GM21526 (cell line): ENCODE measurements at regions not wholly inside any gene's neighbourhood (a gene's known extent, or its start where the extent isn't known, plus 50 kb on each side); places are given as distances from the start of the nearest gene placed in this dataset.

Experiments used
- ATAC-seq: cut with Tn5 transposase; IDR thresholded peaks from one replicate; pipeline ENCODE4 v1.9.1; 2021; ENCODE audit warnings: moderate library complexity; ENCODE audit not compliant: unreplicated experiment, low FRiP score

DNA sequence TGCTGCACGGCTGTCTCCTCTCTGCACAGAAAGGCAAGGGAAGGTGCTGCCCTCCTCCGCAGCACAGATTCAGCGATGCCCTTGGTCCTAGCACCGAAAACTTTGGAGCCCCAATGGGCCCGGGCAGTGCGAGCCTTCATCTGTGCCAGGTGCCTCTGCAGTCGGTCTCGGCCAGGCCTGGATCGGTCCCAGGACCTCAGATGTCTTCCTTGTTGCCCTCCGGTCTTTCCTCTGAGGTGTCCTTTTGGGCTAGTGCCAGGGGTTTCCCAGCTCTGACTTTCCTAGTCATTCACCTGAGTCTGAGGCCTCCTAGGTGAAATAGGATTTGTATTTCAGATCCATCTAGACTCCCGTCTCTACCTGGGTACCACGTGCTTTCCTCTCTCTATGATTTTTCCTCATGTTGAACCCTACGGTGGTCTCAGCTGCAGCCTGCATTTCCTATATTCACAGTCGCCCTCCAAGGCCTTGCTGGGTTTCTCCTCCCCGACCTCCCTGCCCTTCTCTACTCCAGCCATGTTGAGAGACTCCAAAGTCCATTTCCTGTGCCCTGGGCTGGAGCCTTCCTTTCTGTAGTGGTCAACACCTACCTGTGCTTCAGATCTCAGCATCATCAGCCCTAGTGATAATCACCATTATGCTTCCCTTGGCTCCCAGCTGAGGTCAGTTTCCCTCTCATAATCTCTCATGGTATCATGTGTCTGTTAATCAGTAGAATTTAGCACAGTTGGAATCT lies 92.0 kb upstream of the PRSS58 start:
- no peak for ATAC-seq

DNA sequence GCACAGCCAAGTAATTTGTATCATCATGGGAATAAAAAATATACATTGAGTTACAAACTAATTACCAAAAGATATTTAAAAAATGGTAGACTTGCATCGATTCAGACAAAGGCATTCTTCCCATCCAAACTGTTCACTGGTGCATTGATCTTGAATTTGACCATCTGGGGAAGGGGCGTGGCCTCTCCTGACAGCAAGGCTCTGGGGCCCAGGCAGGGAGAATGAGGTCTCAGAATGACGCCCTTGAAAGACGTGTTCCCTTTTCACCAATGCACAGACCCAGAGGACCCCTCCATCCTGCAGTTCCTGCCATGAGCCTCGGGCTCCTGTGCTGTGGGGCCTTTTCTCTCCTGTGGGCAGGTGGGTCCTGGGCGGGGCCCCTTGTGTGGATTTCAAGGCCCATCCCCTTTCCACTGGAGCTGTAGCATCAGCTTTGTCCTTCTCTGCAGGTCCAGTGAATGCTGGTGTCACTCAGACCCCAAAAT lies 91.1 kb upstream of the PRSS58 start:
- ATAC-seq = no peak

GRCh38 chr7:142348100-142348499 lies 90.2 kb upstream of the PRSS58 start:
- no peak for ATAC-seq

DNA sequence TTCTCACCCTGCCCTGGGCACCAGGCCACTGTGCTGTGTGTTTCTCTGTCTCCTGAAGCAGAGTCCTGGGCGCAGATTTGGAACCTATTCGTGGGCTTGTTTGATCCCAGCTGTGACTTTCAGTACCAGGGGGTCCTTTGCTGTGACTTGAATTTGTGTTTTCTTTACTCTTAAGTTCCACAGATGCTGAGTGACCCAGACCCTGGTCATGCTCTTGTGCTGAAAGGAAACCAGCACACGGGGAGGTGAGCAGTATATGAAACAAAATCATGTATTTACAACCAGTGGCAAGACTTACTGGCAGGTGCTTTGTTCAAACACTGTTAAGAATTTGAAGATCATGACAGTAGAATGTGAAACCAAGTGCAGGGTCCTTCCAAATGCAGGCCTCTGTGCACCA lies 89.2 kb upstream of the PRSS58 start:
- no peak for ATAC-seq

GRCh38 chr7:142345811-142346210 lies 88.0 kb upstream of the PRSS58 start:
- no peak for ATAC-seq

- no peak for ATAC-seq
These were observed 81.0 kb upstream of the PRSS58 start for GRCh38 chr7:142338633-142339501.

DNA sequence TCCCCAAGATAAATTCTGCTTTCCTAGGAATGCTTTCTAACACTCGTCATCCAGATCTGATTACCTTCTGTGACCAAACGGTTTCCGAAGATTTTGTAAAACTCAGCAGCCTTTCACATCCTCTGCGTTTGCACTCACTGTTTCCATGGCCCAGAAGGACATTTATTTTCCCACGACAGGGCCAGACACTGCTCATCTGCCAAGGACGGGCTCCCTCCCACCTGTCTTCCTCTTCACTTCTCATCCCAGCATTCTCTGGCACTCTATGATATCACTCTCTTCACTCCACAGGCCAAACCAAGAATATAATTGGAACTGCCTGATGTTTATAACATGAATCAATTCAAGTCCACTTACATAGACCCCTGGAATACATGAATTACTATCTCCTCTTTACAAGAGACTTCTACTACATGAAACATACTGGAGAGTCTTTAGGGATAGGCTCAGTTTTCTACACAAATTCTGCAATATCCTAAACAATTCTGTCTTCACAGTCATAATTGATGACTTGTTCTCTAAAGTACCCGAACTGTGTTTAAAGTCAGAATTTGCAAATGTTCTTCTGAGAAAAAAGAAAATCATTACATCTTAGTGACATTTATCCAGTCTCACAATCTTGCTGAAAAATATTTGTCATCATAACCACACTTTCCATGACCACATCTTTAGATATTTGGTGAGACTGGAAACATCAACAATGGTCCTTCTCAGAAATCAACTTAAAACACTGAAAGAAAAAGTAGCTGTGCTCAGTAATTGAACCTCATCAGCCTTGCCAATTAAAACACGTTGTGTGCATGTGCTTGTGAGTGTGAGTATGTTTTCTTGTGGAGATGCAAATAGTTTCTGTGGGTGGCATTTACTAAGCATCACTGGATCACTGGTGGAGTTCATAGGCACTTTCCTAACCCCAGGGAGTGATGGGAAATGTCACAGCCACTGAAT lies 79.5 kb upstream of the PRSS58 start:
- ATAC-seq = no peak

- no peak for ATAC-seq
These were observed 76.9 kb upstream of the PRSS58 start for GRCh38 chr7:142334806-142335205.

GRCh38 chr7:142334236-142334635 lies 76.4 kb upstream of the PRSS58 start:
- ATAC-seq = no peak

- ATAC-seq = no peak
These were observed 74.6 kb upstream of the PRSS58 start for GRCh38 chr7:142332421-142332820.

- ATAC-seq = no peak
These were observed 74.1 kb upstream of the PRSS58 start for GRCh38 chr7:142331941-142332340.

GRCh38 chr7:142329062-142329790 lies 71.4 kb upstream of the PRSS58 start:
- ATAC-seq = no peak

DNA sequence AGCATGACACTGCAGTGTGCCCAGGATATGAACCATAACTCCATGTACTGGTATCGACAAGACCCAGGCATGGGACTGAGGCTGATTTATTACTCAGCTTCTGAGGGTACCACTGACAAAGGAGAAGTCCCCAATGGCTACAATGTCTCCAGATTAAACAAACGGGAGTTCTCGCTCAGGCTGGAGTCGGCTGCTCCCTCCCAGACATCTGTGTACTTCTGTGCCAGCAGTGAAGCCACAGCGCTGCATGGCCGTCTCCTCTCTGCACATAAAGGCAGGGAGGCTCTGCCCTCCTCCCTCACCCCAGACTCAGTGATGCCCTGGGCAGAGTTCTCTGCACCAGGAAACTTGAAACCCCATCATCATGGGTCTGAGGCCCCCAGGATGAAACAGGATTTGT lies 70.7 kb upstream of the PRSS58 start:
- ATAC-seq = no peak

DNA sequence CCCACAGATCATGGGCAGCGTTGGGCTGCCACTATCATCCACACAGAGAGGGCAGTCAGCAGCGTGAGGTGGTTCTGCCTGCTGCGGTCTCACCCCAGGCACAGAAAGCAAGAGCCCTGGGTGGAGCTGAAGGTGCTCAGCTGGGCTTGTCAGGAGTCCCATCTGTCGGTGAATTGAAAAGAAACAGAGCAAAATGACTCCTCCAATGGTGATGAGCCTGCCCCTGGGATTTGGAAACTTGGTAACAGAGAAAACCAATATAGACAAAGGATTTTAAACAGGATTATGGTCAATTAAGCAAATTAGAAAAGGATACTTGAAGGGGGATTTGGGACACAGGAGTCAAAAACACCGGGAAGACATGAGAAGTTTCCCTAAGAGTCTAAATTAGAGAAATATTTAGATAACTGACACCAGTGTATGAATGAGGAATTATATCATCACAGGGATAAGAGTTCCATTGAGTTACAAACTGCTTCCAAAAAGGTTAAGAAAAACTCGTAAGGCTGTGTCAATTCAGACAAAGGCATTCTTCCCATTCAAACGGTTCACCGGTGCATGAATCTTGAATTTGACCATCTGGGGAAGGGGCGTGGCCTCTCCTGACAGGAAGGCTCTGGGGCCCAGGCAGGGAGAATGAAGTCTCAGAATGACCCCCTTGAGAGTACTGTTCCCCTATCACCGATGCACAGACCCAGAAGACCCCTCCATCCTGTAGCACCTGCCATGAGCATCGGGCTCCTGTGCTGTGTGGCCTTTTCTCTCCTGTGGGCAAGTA lies 70.0 kb upstream of the PRSS58 start:
- ATAC-seq = no peak

GRCh38 chr7:142323706-142324105 lies 65.8 kb upstream of the PRSS58 start:
- no peak for ATAC-seq

GRCh38 chr7:142321391-142321790 lies 63.5 kb upstream of the PRSS58 start:
- no peak for ATAC-seq

DNA sequence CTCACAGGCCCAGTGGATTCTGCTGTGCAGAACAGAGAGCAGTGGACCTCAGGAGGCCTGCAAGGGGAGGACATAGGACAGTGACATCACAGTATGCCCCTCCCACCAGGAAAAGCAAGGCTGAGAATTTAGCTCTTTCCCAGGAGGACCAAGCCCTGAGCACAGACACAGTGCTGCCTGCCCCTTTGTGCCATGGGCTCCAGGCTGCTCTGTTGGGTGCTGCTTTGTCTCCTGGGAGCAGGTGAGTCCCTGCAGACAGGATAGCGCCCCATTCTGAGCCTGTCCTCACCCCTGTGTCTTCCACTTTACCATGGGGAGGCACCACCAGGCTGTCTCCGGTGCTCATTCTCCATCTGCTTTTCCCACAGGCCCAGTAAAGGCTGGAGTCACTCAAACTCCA lies 63.0 kb upstream of the PRSS58 start:
- no peak for ATAC-seq

DNA sequence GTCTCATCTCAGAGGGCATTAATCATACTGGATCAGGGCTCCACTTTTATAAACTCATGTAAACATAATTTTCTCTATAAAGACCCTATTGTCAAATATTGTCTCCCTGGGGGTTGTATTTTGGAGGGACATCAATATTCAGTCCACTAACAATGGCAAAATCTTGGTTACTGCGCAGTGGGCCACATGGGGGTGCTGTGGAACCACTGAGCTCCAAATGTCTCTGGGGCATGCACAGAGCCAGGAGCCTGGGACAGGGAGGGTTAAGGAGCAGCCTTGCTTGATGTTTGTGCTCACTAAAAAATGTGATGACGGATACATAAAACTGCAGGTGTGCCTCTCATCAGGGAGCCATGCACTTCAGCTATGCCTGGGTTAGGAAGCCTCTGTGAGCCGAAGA lies 62.1 kb upstream of the PRSS58 start:
- no peak for ATAC-seq

- no peak for ATAC-seq
These were observed 56.4 kb upstream of the PRSS58 start for GRCh38 chr7:142314281-142314680.
